Naive B cell (primary cell): ENCODE measurements at regions not wholly inside any gene's neighbourhood (a gene's known extent, or its start where the extent isn't known, plus 50 kb on each side); places are given as distances from the start of the nearest gene placed in this dataset.
"Not testable (repeated sequence)": the region's sequence is repeated elsewhere in the genome, so short reads cannot be mapped to it uniquely, and the experiment has no call there.

ENCODE experiments used
- ATAC-seq, 2 donors: fragments of 150-1000 bp; cut with Tn5 transposase; 2 replicates each; pipeline ENCODE4 v1.10.0; 2021; ENCODE audit warnings: low read depth in 2 of 2, mild to moderate bottlenecking in 2 of 2, moderate library complexity in 2 of 2
- DNase-seq: peaks from one replicate; pipeline ENCODE4 v3.0.0; 2022
- H3K27ac Mint-ChIP-seq, 6 donors: one replicate each; pipeline ENCODE4 v1.8.0; 2020 to 2022; ENCODE audit warnings: mild to moderate bottlenecking in 6 of 6, mixed read lengths in 6 of 6, moderate library complexity in 5 of 6, inconsistent platforms in 2 of 6
- H3K27me3 Mint-ChIP-seq, 3 donors: one replicate each; pipeline ENCODE4 v1.8.0; 2021 to 2022; ENCODE audit warnings: mixed read lengths in 3 of 3, mild to moderate bottlenecking in 1 of 3
- H3K36me3 Mint-ChIP-seq, 2 donors: one replicate each; pipeline ENCODE4 v1.8.0; 2020 to 2022; ENCODE audit warnings: mixed read lengths in 2 of 2, inconsistent platforms in 1 of 2, mild to moderate bottlenecking in 1 of 2
- H3K4me1 Mint-ChIP-seq, 3 donors: one replicate each; pipeline ENCODE4 v1.8.0; 2020 to 2022; ENCODE audit warnings: mixed read lengths in 3 of 3, inconsistent platforms in 1 of 3, mild to moderate bottlenecking in 1 of 3, moderate library complexity in 1 of 3
- H3K4me3 Mint-ChIP-seq, 8 donors: one replicate each; pipeline ENCODE4 v1.8.0; 2020 to 2022; ENCODE audit warnings: mild to moderate bottlenecking in 8 of 8, mixed read lengths in 8 of 8, moderate library complexity in 8 of 8, inconsistent platforms in 2 of 8
- H3K9me3 Mint-ChIP-seq, 7 donors: one replicate each; pipeline ENCODE4 v1.8.0; 2020 to 2022; ENCODE audit warnings: mixed read lengths in 7 of 7, mild to moderate bottlenecking in 5 of 7, inconsistent platforms in 2 of 7, moderate library complexity in 1 of 7

GRCh38 chr13:39913339-39913738 is 257.9 kb downstream of the COG6 start:
- H3K9me3 Mint-ChIP-seq = no peaks in the 10 kb centered on the region
- no peak for DNase-seq

GRCh38 chr13:39913928-39914327 is 258.5 kb downstream of the COG6 start:
- Mint-ChIP-seq H3K27me3 (peaks cover 0 to 15% (median 13%) of the 10 kb centered on the region in 3 donors), H3K27ac (no peak overlapping the region), H3K9me3 (no peaks in the 10 kb centered on the region), H3K4me3 (no peak overlapping the region), H3K36me3 (no peaks in the 10 kb centered on the region), H3K4me1 (peaks cover 5 to 8% (median 6%) of the 10 kb centered on the region in 3 donors)
- DNase-seq (no peak), ATAC-seq (no peak)

More at GRCh38 chr13:39913339-39913738, 257.9 kb downstream of the COG6 start:
- Mint-ChIP-seq H3K27me3 (peaks cover 0 to 15% (median 13%) of the 10 kb centered on the region in 3 donors), H3K4me3 (no peak overlapping the region), H3K36me3 (no peaks in the 10 kb centered on the region), H3K4me1 (peaks cover 5 to 8% (median 6%) of the 10 kb centered on the region in 3 donors), H3K27ac (no peak overlapping the region)
- ATAC-seq = no peak

- no peaks in the 10 kb centered on the region for H3K9me3 Mint-ChIP-seq
Measured at GRCh38 chr13:39915418-39915817, 260.0 kb downstream of the COG6 start.

GRCh38 chr13:39916330-39916729 is 260.9 kb downstream of the COG6 start:
- DNase-seq (no peak), ATAC-seq (no peak)
- Mint-ChIP-seq H3K4me1 (no peaks in the 10 kb centered on the region), H3K4me3 (no peak overlapping the region), H3K27ac (no peak overlapping the region), H3K27me3 (peaks cover 3 to 29% (median 21%) of the 10 kb centered on the region in 3 donors), H3K36me3 (no peaks in the 10 kb centered on the region), H3K9me3 (peaks cover 0 to 4% (median 2%) of the 10 kb centered on the region in 7 donors)

More at GRCh38 chr13:39915418-39915817, 260.0 kb downstream of the COG6 start:
- H3K4me1 Mint-ChIP-seq = peaks cover 0 to 3% (median 1%) of the 10 kb centered on the region in 3 donors
- no peaks in the 10 kb centered on the region for H3K36me3 Mint-ChIP-seq
- no peak overlapping the region for H3K4me3 Mint-ChIP-seq
- DNase-seq = no peak
- no peak for ATAC-seq
- H3K27me3 Mint-ChIP-seq = peaks cover 0 to 21% (median 20%) of the 10 kb centered on the region in 3 donors
- no peak overlapping the region for H3K27ac Mint-ChIP-seq

- Mint-ChIP-seq H3K4me3 (no peak overlapping the region), H3K4me1 (no peaks in the 10 kb centered on the region), H3K27ac (no peak overlapping the region), H3K36me3 (no peaks in the 10 kb centered on the region), H3K27me3 (peaks cover 3 to 31% (median 27%) of the 10 kb centered on the region in 3 donors), H3K9me3 (peaks cover 0 to 17% (median 8%) of the 10 kb centered on the region in 7 donors)
- no peak for DNase-seq
- ATAC-seq = no peak
Measured at GRCh38 chr13:39918620-39919236, 263.3 kb downstream of the COG6 start.

- DNase-seq (no peak), ATAC-seq (no peak)
- Mint-ChIP-seq H3K27me3 (peaks cover 7 to 34% (median 21%) of the 10 kb centered on the region in 3 donors), H3K4me3 (no peak overlapping the region), H3K9me3 (peaks cover 9 to 36% (median 23%) of the 10 kb centered on the region in 7 donors), H3K36me3 (peaks cover 0 to 12% of the 10 kb centered on the region in 2 donors), H3K4me1 (no peaks in the 10 kb centered on the region), H3K27ac (no peak overlapping the region)
Measured at GRCh38 chr13:39920613-39921012, 265.2 kb downstream of the COG6 start.

- DNase-seq (no peak), ATAC-seq (no peak)
- Mint-ChIP-seq H3K36me3 (peaks cover 0 to 18% of the 10 kb centered on the region in 2 donors), H3K27me3 (peaks cover 10 to 48% (median 11%) of the 10 kb centered on the region in 3 donors), H3K4me1 (peaks cover 0 to 5% (median 0%) of the 10 kb centered on the region in 3 donors), H3K4me3 (no peak overlapping the region), H3K9me3 (peaks cover 14 to 39% (median 25%) of the 10 kb centered on the region in 7 donors), H3K27ac (no peak overlapping the region)
Measured at GRCh38 chr13:39926345-39926744, 270.9 kb downstream of the COG6 start.

- ATAC-seq (no peak), DNase-seq (no peak)
- Mint-ChIP-seq H3K36me3 (peaks cover 0 to 18% of the 10 kb centered on the region in 2 donors), H3K27me3 (peaks cover 7 to 35% (median 11%) of the 10 kb centered on the region in 3 donors), H3K4me1 (peaks cover 0 to 5% (median 0%) of the 10 kb centered on the region in 3 donors), H3K27ac (no peak overlapping the region), H3K9me3 (peaks cover 9 to 27% (median 22%) of the 10 kb centered on the region in 7 donors), H3K4me3 (no peak overlapping the region)
Measured at GRCh38 chr13:39928261-39928660, 272.8 kb downstream of the COG6 start.

GRCh38 chr13:39929583-39929982 is 274.1 kb downstream of the COG6 start:
- ATAC-seq (no peak), DNase-seq (no peak)
- peaks cover 0 to 5% (median 0%) of the 10 kb centered on the region in 3 donors for H3K4me1 Mint-ChIP-seq
- H3K27me3 Mint-ChIP-seq = peaks cover 7 to 35% (median 11%) of the 10 kb centered on the region in 3 donors
- H3K36me3 Mint-ChIP-seq = peaks cover 0 to 17% of the 10 kb centered on the region in 2 donors
- H3K4me3 Mint-ChIP-seq = no peak overlapping the region
- no peak overlapping the region for H3K27ac Mint-ChIP-seq
- H3K9me3 Mint-ChIP-seq = peaks cover 9 to 21% (median 15%) of the 10 kb centered on the region in 7 donors

GRCh38 chr13:39930060-39930459 is 274.6 kb downstream of the COG6 start:
- Mint-ChIP-seq H3K27ac (no peak overlapping the region), H3K4me3 (no peak overlapping the region), H3K36me3 (peaks cover 0 to 12% of the 10 kb centered on the region in 2 donors), H3K27me3 (peaks cover 7 to 30% (median 11%) of the 10 kb centered on the region in 3 donors), H3K9me3 (peaks cover 8 to 17% (median 11%) of the 10 kb centered on the region in 7 donors), H3K4me1 (peaks cover 0 to 5% (median 0%) of the 10 kb centered on the region in 3 donors)
- DNase-seq (no peak), ATAC-seq (no peak)

- Mint-ChIP-seq H3K4me3 (no peak overlapping the region), H3K4me1 (peaks cover 0 to 5% (median 0%) of the 10 kb centered on the region in 3 donors), H3K9me3 (peaks cover 2 to 9% (median 4%) of the 10 kb centered on the region in 7 donors), H3K36me3 (peaks cover 0 to 5% of the 10 kb centered on the region in 2 donors), H3K27me3 (peaks cover 3 to 24% (median 6%) of the 10 kb centered on the region in 3 donors), H3K27ac (no peak overlapping the region)
- no peak for DNase-seq
- no peak for ATAC-seq
Measured at GRCh38 chr13:39930544-39931444, 275.3 kb downstream of the COG6 start.

- no peak overlapping the region for H3K4me3 Mint-ChIP-seq
- no peak overlapping the region for H3K27ac Mint-ChIP-seq
- DNase-seq (no peak), ATAC-seq (no peak)
- H3K4me1 Mint-ChIP-seq = peaks cover 0 to 5% (median 0%) of the 10 kb centered on the region in 3 donors
- peaks cover 0 to 5% (median 0%) of the 10 kb centered on the region in 7 donors for H3K9me3 Mint-ChIP-seq
- H3K36me3 Mint-ChIP-seq = no peaks in the 10 kb centered on the region
- H3K27me3 Mint-ChIP-seq = peaks cover 0 to 18% (median 6%) of the 10 kb centered on the region in 3 donors
Measured at GRCh38 chr13:39931505-39931904, 276.0 kb downstream of the COG6 start.

GRCh38 chr13:39932514-39932913 is 277.1 kb downstream of the COG6 start:
- not testable (repeated sequence) for H3K36me3 Mint-ChIP-seq, DNase-seq, H3K4me1 Mint-ChIP-seq, H3K27ac Mint-ChIP-seq, H3K9me3 Mint-ChIP-seq, H3K4me3 Mint-ChIP-seq, ATAC-seq
- peaks cover 0 to 18% (median 6%) of the 10 kb centered on the region in 3 donors for H3K27me3 Mint-ChIP-seq
